ENCODE measurements at regions not wholly inside any gene's neighbourhood (a gene's known extent, or its start where the extent isn't known, plus 50 kb on each side); places are given as distances from the start of the nearest gene placed in this dataset.

GRCh38 chr3:87120236-87120635, 106.9 kb upstream of the CHMP2B start:
- Histone ChIP-seq H2AFZ (ENCODE audit: insufficient read depth, low read depth, low read length, poor library complexity, severe bottlenecking) (no peak overlapping the region), H3K79me2 (ENCODE audit: control insufficient read depth, insufficient read depth, low read length) (no peaks in the 10 kb centered on the region), H3K27me3 (replicated peaks in 1 of 4; ENCODE audit: control extremely low read depth in 1 of 4, control insufficient read depth in 3 of 4, insufficient read depth in 4 of 4, low read length in 3 of 4) (no peaks in the 10 kb centered on the region), H4K20me1 (ENCODE audit: control insufficient read depth, insufficient read depth, low read length, poor library complexity, severe bottlenecking) (no peaks in the 10 kb centered on the region), H3K4me3 (ENCODE audit: control extremely low read depth in 1 of 5, extremely low read depth in 1 of 5, insufficient read depth in 1 of 5, low read depth in 2 of 5, low read length in 4 of 5) (no peak overlapping the region), H3K4me1 (ENCODE audit: control insufficient read depth in 2 of 2, insufficient read depth in 2 of 2, low read length in 2 of 2) (no peaks in the 10 kb centered on the region), H3K4me2 (replicated peaks; ENCODE audit: low read depth, low read length, poor library complexity, severe bottlenecking) (no peak overlapping the region), H3K36me3 (replicated peaks in 1 of 2; ENCODE audit: control extremely low read depth in 1 of 2, control insufficient read depth in 1 of 2, extremely low read depth in 1 of 2, insufficient read depth in 2 of 2, low read length in 1 of 2) (no peaks in the 10 kb centered on the region), H3K9me3 (ENCODE audit: control extremely low read depth in 1 of 3, control insufficient read depth in 2 of 3, insufficient read depth in 1 of 3, low read length in 2 of 3) (no peaks in the 10 kb centered on the region), H3K9ac (ENCODE audit: low read length) (no peak overlapping the region), H3K27ac (ENCODE audit: low read length in 2 of 2) (no peak overlapping the region)
- Mint-ChIP-seq H3K4me1 (no peaks in the 10 kb centered on the region), H3K27me3 (no peaks in the 10 kb centered on the region), H3K4me3 (no peak overlapping the region), H3K27ac (no peak overlapping the region), H3K9me3 (ENCODE audit: insufficient read depth) (no peaks in the 10 kb centered on the region)
- ChIA-PET CTCF (no interaction called here), POLR2A (no interaction called here)
- ATAC-seq (ENCODE audit: low read depth): no peak
- intact Hi-C loops (cut with micrococcal nuclease): no loop called here
- no peak for DNase-seq
- TF ChIP-seq EZH2 (IDR thresholded peaks at IDR 0.05; ENCODE audit: borderline replicate concordance, insufficient read depth, low read depth, low read length, poor library complexity, severe bottlenecking) (no peak), CTCF (IDR thresholded peaks at IDR 0.05) (no peak)
- no CpG with 5 or more reads among the region's 1 CpG for WGBS (ENCODE audit: insufficient coverage)

- Mint-ChIP-seq H3K9me3 (ENCODE audit: insufficient read depth) (peaks cover 3% of the 10 kb centered on the region), H3K27ac (no peak overlapping the region), H3K4me1 (no peaks in the 10 kb centered on the region), H3K4me3 (no peak overlapping the region), H3K27me3 (no peaks in the 10 kb centered on the region)
- no peaks in the 10 kb centered on the region for H3K79me2 ChIP-seq (ENCODE audit: control insufficient read depth, insufficient read depth, low read length)
- H3K4me3 ChIP-seq (ENCODE audit: control extremely low read depth in 1 of 5, extremely low read depth in 1 of 5, insufficient read depth in 1 of 5, low read depth in 2 of 5, low read length in 4 of 5): no peak overlapping the region
- H3K9ac ChIP-seq (ENCODE audit: low read length): no peak overlapping the region
- no peak for TF ChIP-seq EZH2 (IDR thresholded peaks at IDR 0.05; ENCODE audit: borderline replicate concordance, insufficient read depth, low read depth, low read length, poor library complexity, severe bottlenecking)
- no peak for TF ChIP-seq CTCF (IDR thresholded peaks at IDR 0.05)
- no peaks in the 10 kb centered on the region for H3K36me3 ChIP-seq (replicated peaks in 1 of 2; ENCODE audit: control extremely low read depth in 1 of 2, control insufficient read depth in 1 of 2, extremely low read depth in 1 of 2, insufficient read depth in 2 of 2, low read length in 1 of 2)
- no peak overlapping the region for H3K27ac ChIP-seq (ENCODE audit: low read length in 2 of 2)
- ChIA-PET CTCF (no interaction called here), POLR2A (no interaction called here)
- H4K20me1 ChIP-seq (ENCODE audit: control insufficient read depth, insufficient read depth, low read length, poor library complexity, severe bottlenecking): no peaks in the 10 kb centered on the region
- ATAC-seq (ENCODE audit: low read depth) (no peak), DNase-seq (no peak)
- H2AFZ ChIP-seq (ENCODE audit: insufficient read depth, low read depth, low read length, poor library complexity, severe bottlenecking): no peak overlapping the region
- no peaks in the 10 kb centered on the region for H3K4me1 ChIP-seq (ENCODE audit: control insufficient read depth in 2 of 2, insufficient read depth in 2 of 2, low read length in 2 of 2)
- intact Hi-C loops (cut with micrococcal nuclease): no loop called here
- H3K27me3 ChIP-seq (replicated peaks in 1 of 4; ENCODE audit: control extremely low read depth in 1 of 4, control insufficient read depth in 3 of 4, insufficient read depth in 4 of 4, low read length in 3 of 4): no peaks in the 10 kb centered on the region
- no CpG with 5 or more reads among the region's 1 CpG for WGBS (ENCODE audit: insufficient coverage)
- H3K9me3 ChIP-seq (ENCODE audit: control extremely low read depth in 1 of 3, control insufficient read depth in 2 of 3, insufficient read depth in 1 of 3, low read length in 2 of 3): peaks cover 0 to 7% (median 0%) of the 10 kb centered on the region in 3 donors
- H3K4me2 ChIP-seq (replicated peaks; ENCODE audit: low read depth, low read length, poor library complexity, severe bottlenecking): no peak overlapping the region
Observed at GRCh38 chr3:87109465-87109864, 117.6 kb upstream of the CHMP2B start.
